ENCODE measurements at regions not wholly inside any gene's neighbourhood (a gene's known extent, or its start where the extent isn't known, plus 50 kb on each side); places are given as distances from the start of the nearest gene placed in this dataset.

GRCh38 chr11:134468081-134468668 lies 56.1 kb upstream of the B3GAT1 start:
- DNase-seq (ENCODE audit: low read depth in 1 of 2, low spot score in 2 of 2) = no peak
- Histone ChIP-seq H3K4me3 (no peak overlapping the region), H3K27me3 (replicated peaks) (no peaks in the 10 kb centered on the region; the same call in 1 of the 2 replicates), H3K36me3 (no peaks in the 10 kb centered on the region), H3K9me3 (replicated peaks) (no peaks in the 10 kb centered on the region), H3K4me1 (replicated peaks) (no peaks in the 10 kb centered on the region), H3K27ac (no peak overlapping the region)

DNA sequence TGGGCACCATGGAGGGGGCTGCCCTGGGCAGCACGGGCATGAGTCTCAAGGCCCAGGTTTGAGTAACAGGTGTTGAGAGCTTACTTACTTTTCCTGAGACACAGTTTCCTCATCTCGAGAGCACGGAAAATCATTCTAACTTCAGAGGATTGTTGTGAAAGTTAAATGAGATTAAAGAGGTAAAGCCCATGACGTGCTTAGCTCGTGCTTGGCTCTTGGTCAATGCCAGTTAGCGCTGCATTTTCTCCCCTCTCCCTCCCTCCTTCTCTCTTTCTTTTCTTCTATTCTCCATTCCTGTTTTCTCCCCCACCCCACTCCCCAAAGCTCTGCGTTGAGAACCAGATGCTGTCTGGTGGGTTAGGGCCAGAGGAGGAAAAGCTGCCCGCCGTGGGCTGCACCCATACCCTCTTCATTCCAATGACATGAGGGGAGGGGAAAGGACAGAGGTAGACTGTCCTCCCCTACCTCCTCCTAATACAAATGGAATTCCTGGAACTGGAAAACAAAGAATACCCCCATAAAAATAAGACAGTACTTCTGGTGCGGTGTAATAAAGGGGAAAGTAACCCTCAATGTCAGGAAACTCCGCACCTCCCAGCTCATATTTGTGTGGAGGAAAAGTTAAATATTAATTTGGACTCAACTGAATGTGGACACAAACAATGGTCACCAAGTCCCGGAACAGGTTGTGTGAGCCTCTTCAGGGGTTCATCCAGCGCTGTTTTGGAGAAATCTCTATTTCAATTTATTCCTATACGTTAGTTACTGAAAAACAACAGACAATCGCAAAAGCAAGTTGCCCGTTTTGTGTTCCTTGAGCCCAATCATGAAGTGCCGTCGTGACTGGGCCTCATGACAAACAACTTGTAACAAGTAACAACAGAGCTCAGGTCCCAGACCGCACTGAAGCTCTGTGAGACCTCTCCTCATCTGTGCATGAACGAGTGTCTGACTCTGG lies 54.8 kb upstream of the B3GAT1 start:
- H3K27me3 ChIP-seq (replicated peaks) = no peaks in the 10 kb centered on the region; the same call in 1 of the 2 replicates
- no peaks in the 10 kb centered on the region for H3K36me3 ChIP-seq
- no peak overlapping the region for H3K27ac ChIP-seq
- DNase-seq (ENCODE audit: low read depth in 1 of 2, low spot score in 2 of 2) = no peak
- no peaks in the 10 kb centered on the region for H3K4me1 ChIP-seq (replicated peaks)
- no peaks in the 10 kb centered on the region for H3K9me3 ChIP-seq (replicated peaks)
- H3K4me3 ChIP-seq = no peak overlapping the region

GRCh38 chr11:134466156-134466555 lies 54.1 kb upstream of the B3GAT1 start:
- H3K4me3 ChIP-seq = no peak overlapping the region
- no peak overlapping the region for H3K27ac ChIP-seq
- no peaks in the 10 kb centered on the region; the same call in 1 of the 2 replicates for H3K27me3 ChIP-seq (replicated peaks)
- no peak for DNase-seq (ENCODE audit: low read depth in 1 of 2, low spot score in 2 of 2)
- no peaks in the 10 kb centered on the region for H3K4me1 ChIP-seq (replicated peaks)
- no peaks in the 10 kb centered on the region for H3K36me3 ChIP-seq
- no peaks in the 10 kb centered on the region for H3K9me3 ChIP-seq (replicated peaks)

DNA sequence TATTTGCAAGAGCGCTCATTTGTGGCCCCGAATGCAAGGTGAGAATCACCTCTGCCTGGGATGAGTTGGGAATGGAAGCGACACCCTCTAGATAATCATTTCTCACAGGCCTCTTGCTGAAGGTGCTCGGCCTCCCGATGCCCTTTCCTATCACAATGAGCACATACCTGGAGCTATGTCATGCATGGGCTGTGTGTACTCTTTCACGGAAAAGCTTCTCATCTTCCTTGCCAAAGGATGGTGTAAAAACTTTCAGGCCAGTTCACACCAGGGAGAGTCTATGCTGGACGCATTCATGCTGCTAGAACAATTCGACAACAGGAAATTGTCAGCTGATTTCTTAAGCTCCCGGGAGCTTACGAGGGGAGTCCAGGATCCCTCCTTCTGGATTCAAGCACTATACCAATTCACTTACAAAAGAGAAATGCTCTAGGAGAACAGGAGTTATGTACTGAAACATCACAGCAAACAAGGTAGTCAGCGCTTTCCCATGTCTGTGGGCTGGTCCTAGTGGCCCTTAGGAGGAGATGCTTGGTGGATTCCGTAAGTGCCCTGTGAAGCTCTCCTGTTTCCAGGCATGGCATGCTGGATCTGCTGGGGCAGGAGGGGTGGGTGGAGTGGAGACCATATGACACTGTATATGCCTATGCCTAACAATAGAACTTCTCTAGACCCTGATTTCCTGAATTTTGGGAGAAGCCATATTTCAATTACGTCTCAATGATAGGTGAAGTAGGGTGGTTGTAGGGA lies 53.1 kb upstream of the B3GAT1 start:
- Histone ChIP-seq H3K4me3 (no peak overlapping the region), H3K9me3 (replicated peaks) (no peaks in the 10 kb centered on the region), H3K27ac (no peak overlapping the region), H3K27me3 (replicated peaks) (no peaks in the 10 kb centered on the region; the same call in 1 of the 2 replicates), H3K4me1 (replicated peaks) (no peaks in the 10 kb centered on the region), H3K36me3 (no peaks in the 10 kb centered on the region)
- DNase-seq (ENCODE audit: low read depth in 1 of 2, low spot score in 2 of 2) = no peak

DNA sequence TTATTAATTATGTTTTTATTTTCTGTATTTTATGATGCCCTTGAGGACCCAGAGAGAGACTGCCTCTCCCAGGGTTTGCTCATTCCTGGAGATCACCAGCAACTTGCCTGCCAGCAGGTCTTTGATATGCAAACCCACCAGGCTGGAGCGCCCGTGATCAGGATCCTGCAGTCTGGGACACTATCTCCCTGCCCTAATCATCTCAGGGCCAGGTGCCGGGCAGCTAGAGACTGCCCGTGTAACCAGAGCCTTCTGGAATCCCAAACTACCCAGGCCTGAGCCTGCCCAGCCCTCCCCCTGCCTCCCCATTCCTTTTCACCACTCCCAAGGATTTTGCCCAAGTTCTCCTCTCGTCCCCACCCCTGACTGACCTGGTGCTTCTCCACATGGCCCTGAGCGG lies 52.2 kb upstream of the B3GAT1 start:
- no peaks in the 10 kb centered on the region for H3K36me3 ChIP-seq
- no peaks in the 10 kb centered on the region for H3K9me3 ChIP-seq (replicated peaks)
- no peak overlapping the region for H3K4me3 ChIP-seq
- H3K4me1 ChIP-seq (replicated peaks) = no peaks in the 10 kb centered on the region
- H3K27ac ChIP-seq = no peak overlapping the region
- DNase-seq (ENCODE audit: low read depth in 1 of 2, low spot score in 2 of 2) = no peak
- H3K27me3 ChIP-seq (replicated peaks) = no peaks in the 10 kb centered on the region

GRCh38 chr11:134463716-134464115 lies 51.7 kb upstream of the B3GAT1 start:
- H3K4me1 ChIP-seq (replicated peaks) = no peaks in the 10 kb centered on the region
- no peak overlapping the region for H3K4me3 ChIP-seq
- H3K27ac ChIP-seq = no peak overlapping the region
- DNase-seq (ENCODE audit: low read depth in 1 of 2, low spot score in 2 of 2) = no peak
- H3K27me3 ChIP-seq (replicated peaks) = no peaks in the 10 kb centered on the region
- no peaks in the 10 kb centered on the region for H3K36me3 ChIP-seq
- no peaks in the 10 kb centered on the region for H3K9me3 ChIP-seq (replicated peaks)
